ENCODE measurements at regions not wholly inside any gene's neighbourhood (a gene's known extent, or its start where the extent isn't known, plus 50 kb on each side); places are given as distances from the start of the nearest gene placed in this dataset.

DNA sequence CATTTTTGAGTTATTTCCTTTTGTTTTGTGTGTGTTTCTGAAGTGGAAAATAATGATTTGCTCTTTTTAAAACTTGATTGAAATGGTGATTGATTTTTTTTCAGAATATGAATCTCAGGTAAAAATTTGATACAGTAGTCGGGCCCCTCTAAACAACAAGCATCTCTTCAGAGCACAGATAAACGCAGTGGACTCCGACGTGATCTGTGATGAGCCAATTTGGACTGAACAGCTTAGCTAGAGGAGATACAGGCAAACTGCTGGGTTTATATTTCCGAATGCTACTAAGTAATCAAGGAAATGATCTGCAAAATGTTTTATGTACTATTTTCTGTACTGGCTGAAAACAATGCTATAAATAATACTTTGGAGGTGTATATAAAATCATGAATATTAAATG is 705.7 kb upstream of the RGS18 start:
- TF ChIP-seq EZH2 (IDR thresholded peaks at IDR 0.05; ENCODE audit: borderline replicate concordance, low read depth, low read length) (no peak), CHD4 (IDR thresholded peaks at IDR 0.05; ENCODE audit: insufficient read depth, insufficient replicate concordance, low read depth, low read length, poor library complexity, severe bottlenecking) (no peak), BHLHE40 (IDR thresholded peaks at IDR 0.05; ENCODE audit: low read length) (no peak), GATAD2A (IDR thresholded peaks at IDR 0.05) (no peak), FOXM1 (IDR thresholded peaks at IDR 0.05; ENCODE audit: low read depth) (no peak), FOXM1 (CRISPR knock-in tag; IDR thresholded peaks at IDR 0.05; ENCODE audit: low read depth) (no peak), SPI1 (IDR thresholded peaks at IDR 0.05; ENCODE audit: borderline replicate concordance, low read depth, low read length) (no peak)
- TF ChIP-seq, protein P1, sequence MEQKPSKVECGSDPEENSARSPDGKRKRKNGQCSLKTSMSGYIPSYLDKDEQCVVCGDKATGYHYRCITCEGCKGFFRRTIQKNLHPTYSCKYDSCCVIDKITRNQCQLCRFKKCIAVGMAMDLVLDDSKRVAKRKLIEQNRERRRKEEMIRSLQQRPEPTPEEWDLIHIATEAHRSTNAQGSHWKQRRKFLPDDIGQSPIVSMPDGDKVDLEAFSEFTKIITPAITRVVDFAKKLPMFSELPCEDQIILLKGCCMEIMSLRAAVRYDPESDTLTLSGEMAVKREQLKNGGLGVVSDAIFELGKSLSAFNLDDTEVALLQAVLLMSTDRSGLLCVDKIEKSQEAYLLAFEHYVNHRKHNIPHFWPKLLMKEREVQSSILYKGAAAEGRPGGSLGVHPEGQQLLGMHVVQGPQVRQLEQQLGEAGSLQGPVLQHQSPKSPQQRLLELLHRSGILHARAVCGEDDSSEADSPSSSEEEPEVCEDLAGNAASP (IDR thresholded peaks at IDR 0.05), result no peak
